GM23338 (cell line): ENCODE measurements at regions not wholly inside any gene's neighbourhood (a gene's known extent, or its start where the extent isn't known, plus 50 kb on each side); places are given as distances from the start of the nearest gene placed in this dataset.

Experiments used
- CTCF ChIP-seq, 2 experiments: fragments of 200-600 bp in 1 of 2; sonication (generic) in 1 of 2; conservative IDR thresholded peaks; 2 replicates each; pipeline versions ENCODE4 v1.5.1 to v1.6.1; 2016 to 2017; ENCODE audit warnings: antibody characterized with exemption in 2 of 2, low read depth in 2 of 2, mild to moderate bottlenecking in 2 of 2, moderate library complexity in 1 of 2
- EZH2 ChIP-seq: fragments of 200-600 bp; sonication (generic); IDR thresholded peaks from one replicate; pipeline ENCODE4 v1.8.0; 2017; ENCODE audit warnings: antibody characterized with exemption, mild to moderate bottlenecking, low read depth; ENCODE audit not compliant: unreplicated experiment

- TF ChIP-seq EZH2 (no peak), CTCF (conservative IDR thresholded peaks at IDR 0.05; ENCODE audit: low read depth in 2 of 2) (no peak)
Observed at GRCh38 chr2:175465101-175465500, 283.6 kb upstream of the ATP5MC3 start.
